ENCODE measurements at regions not wholly inside any gene's neighbourhood (a gene's known extent, or its start where the extent isn't known, plus 50 kb on each side); places are given as distances from the start of the nearest gene placed in this dataset.
"Not testable (repeated sequence)": the region's sequence is repeated elsewhere in the genome, so short reads cannot be mapped to it uniquely, and the experiment has no call there.

DNA sequence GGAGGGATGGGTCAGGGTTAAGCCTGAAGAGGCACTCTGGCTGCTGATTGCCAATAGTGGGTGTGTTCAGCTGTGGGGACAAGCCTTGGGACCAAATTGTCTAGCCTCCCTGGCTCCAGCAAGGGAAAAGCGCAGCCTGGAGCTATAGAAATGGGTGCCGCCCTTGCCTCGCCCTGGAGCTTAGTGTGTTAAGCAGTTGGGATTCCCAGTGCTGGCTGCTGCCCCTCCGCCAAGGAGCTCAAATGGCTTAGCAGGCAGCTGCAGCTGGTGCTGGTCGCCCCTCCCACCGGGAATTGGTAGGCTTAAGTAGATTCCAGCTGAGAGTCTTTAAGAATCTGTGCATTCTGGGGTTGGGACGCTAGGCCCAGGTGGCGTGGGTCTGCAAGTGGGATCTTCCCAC, 662.9 kb upstream of the TBL1XR1 start:
- H3K27ac ChIP-seq: no peak overlapping the region
- TF ChIP-seq, protein P1, sequence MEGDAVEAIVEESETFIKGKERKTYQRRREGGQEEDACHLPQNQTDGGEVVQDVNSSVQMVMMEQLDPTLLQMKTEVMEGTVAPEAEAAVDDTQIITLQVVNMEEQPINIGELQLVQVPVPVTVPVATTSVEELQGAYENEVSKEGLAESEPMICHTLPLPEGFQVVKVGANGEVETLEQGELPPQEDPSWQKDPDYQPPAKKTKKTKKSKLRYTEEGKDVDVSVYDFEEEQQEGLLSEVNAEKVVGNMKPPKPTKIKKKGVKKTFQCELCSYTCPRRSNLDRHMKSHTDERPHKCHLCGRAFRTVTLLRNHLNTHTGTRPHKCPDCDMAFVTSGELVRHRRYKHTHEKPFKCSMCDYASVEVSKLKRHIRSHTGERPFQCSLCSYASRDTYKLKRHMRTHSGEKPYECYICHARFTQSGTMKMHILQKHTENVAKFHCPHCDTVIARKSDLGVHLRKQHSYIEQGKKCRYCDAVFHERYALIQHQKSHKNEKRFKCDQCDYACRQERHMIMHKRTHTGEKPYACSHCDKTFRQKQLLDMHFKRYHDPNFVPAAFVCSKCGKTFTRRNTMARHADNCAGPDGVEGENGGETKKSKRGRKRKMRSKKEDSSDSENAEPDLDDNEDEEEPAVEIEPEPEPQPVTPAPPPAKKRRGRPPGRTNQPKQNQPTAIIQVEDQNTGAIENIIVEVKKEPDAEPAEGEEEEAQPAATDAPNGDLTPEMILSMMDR (IDR thresholded peaks at IDR 0.05): no peak
- no peak for TF ChIP-seq EP300 (IDR thresholded peaks at IDR 0.05)
- TF ChIP-seq POLR2A (IDR thresholded peaks at IDR 0.05): no peak
- no peak overlapping the region for H3K4me3 ChIP-seq
- no peaks in the 10 kb centered on the region for H3K9me3 ChIP-seq
- 94 to 97% (median 96%) methylated on average over 8 of the region's 8 CpGs for WGBS, 3 donors
- intact Hi-C loops (cut with DNase I): no loop called here
- H3K4me1 ChIP-seq (ENCODE audit: insufficient read depth): no peaks in the 10 kb centered on the region
- no peaks in the 10 kb centered on the region for H3K27me3 ChIP-seq
- H3K36me3 ChIP-seq: no peaks in the 10 kb centered on the region
- DNase-seq: no peak

DNA sequence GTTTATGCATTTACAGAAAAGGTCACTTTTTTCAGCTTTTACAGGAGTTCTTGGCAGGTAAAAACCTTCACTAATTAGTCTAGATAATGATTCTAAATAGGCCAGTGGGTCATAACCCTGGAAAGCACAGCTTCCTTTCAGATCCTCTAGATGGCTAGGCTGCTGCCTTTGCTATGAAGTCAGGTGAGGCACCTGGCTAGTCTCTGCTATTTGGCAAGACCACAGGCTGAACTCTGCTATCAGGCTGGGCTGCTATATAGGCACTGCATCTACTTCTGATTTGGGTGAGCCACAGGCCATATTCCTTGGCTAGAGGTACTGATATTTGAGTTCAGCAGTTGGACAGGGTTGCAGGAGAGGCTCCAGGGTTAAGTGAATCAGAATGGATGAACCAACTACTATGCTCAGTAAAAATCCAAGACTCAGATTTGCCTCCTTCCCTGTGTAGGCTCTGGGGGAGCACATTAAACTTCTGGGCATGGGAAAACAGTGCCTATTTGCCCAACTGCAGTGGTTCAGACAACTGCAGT, 665.7 kb upstream of the TBL1XR1 start:
- Histone ChIP-seq H3K27me3 (no peaks in the 10 kb centered on the region), H3K4me3 (no peak overlapping the region), H3K36me3 (no peaks in the 10 kb centered on the region), H3K27ac (no peak overlapping the region), H3K9me3 (no peaks in the 10 kb centered on the region), H3K4me1 (ENCODE audit: insufficient read depth) (no peaks in the 10 kb centered on the region)
- intact Hi-C loops (cut with DNase I): no loop called here
- no peak for DNase-seq
- no peak for TF ChIP-seq EP300 (IDR thresholded peaks at IDR 0.05)
- TF ChIP-seq, protein P1 (IDR thresholded peaks at IDR 0.05): no peak
- no peak for TF ChIP-seq POLR2A (IDR thresholded peaks at IDR 0.05)

DNA sequence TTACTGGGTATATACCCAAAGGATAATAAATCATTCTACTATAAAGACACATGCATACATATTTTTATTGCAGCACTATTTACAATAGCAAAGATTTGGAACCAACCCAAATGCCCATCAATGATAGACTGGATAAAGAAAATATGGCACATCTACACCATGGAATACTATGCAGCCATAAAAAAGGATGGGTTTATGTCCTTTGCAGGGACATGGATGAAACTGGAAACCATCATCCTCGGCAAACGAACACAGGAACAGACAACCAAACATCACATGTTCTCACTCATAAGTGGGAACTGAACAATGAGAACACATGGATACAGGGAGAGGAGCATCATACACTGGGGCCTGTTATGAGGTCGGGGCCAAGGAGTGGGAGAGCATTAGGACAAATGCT, 665.0 kb upstream of the KCNMB2 start:
- H3K4me1 ChIP-seq (ENCODE audit: insufficient read depth); intact Hi-C loops (cut with DNase I); H3K27me3 ChIP-seq; H3K27ac ChIP-seq; DNase-seq; H3K4me3 ChIP-seq; H3K9me3 ChIP-seq; H3K36me3 ChIP-seq: not testable (repeated sequence)
- WGBS, 3 donors: 92 to 95% (median 93%) methylated on average over 3 of the region's 3 CpGs

DNA sequence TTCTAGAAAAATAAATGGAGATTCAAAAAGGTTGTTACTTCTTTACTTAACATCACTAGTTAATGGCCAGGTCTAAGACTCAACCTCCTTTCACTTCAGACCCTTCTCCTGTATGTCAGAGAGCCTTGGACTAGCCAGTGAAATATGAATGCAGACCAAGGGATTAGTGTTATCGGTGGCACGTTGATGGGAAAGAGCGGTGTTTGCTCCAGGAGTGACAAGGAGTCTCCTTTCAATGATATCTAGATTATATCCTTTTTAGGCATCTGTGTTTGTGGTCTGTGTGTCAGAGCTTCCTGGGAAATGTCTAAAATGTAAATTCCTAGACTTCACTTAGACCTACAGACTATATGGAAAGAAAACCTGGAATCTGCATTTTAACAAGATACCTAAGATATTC, 658.0 kb upstream of the KCNMB2 start:
- WGBS, 3 donors: 91 to 96% (median 95%) methylated on average over 3 of the region's 3 CpGs
- no peak for DNase-seq
- TF ChIP-seq EP300 (IDR thresholded peaks at IDR 0.05): no peak
- TF ChIP-seq, protein P1 (IDR thresholded peaks at IDR 0.05): no peak
- TF ChIP-seq POLR2A (IDR thresholded peaks at IDR 0.05): no peak

DNA sequence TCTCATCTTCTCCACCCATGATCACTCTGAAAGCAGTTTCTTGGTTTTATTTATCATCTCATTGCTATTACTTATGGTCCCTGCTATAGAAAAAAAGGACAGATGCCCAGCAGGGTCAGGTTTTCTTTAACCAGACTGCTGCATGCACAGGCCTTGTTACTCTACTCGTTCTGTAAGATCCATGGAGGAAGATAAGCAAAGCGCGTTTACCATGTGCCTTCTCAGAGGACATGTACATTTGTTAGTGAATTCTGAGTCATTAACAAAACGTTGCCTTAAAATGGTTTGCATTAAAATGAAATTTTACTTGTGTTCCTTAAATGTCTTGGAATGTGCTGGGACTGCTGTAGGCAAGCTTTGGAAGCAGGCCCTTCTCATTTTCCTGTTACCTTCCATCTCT, 657.3 kb upstream of the KCNMB2 start:
- H3K27ac ChIP-seq: no peak overlapping the region
- no peak overlapping the region for H3K4me3 ChIP-seq
- DNase-seq: no peak
- no peaks in the 10 kb centered on the region for H3K36me3 ChIP-seq
- H3K9me3 ChIP-seq: no peaks in the 10 kb centered on the region
- intact Hi-C loops (cut with DNase I): no loop called here
- H3K4me1 ChIP-seq (ENCODE audit: insufficient read depth): no peaks in the 10 kb centered on the region
- TF ChIP-seq EP300 (IDR thresholded peaks at IDR 0.05) (no peak), POLR2A (IDR thresholded peaks at IDR 0.05) (no peak)
- TF ChIP-seq, protein P1 (IDR thresholded peaks at IDR 0.05): no peak
- no peaks in the 10 kb centered on the region for H3K27me3 ChIP-seq
- 88 to 89% (median 88%) methylated on average over 4 of the region's 4 CpGs for WGBS, 3 donors

More for the DNA sequence above, 658.0 kb upstream of the KCNMB2 start:
- H3K9me3 ChIP-seq: no peaks in the 10 kb centered on the region
- intact Hi-C loops (cut with DNase I): no loop called here
- H3K27me3 ChIP-seq: no peaks in the 10 kb centered on the region
- no peak overlapping the region for H3K27ac ChIP-seq
- H3K36me3 ChIP-seq: no peaks in the 10 kb centered on the region
- no peak overlapping the region for H3K4me3 ChIP-seq
- H3K4me1 ChIP-seq (ENCODE audit: insufficient read depth): no peaks in the 10 kb centered on the region

All from ovary (tissue), 7 donors.